ENCODE measurements at regions not wholly inside any gene's neighbourhood (a gene's known extent, or its start where the extent isn't known, plus 50 kb on each side); places are given as distances from the start of the nearest gene placed in this dataset.

GRCh38 chr3:154979331-154979730 lies 100.8 kb upstream of the MME start:
- TF ChIP-seq CTCF (IDR thresholded peaks at IDR 0.05; ENCODE audit: extremely low read depth, insufficient read depth, missing control alignments): no peak
- no peak for DNase-seq (ENCODE audit: low spot score)
- in situ Hi-C loops (cut with MboI; ENCODE audit: low pct_unique_long_range_greater_than_20kb, low sequenced_read_pairs, unreplicated experiment): no loop called here

- in situ Hi-C loops (cut with MboI; ENCODE audit: low pct_unique_long_range_greater_than_20kb, low sequenced_read_pairs, unreplicated experiment): no loop called here
These were observed 102.5 kb upstream of the MME start for GRCh38 chr3:154977666-154978065.

GRCh38 chr3:154976072-154976983 lies 103.8 kb upstream of the MME start:
- in situ Hi-C loops (cut with MboI; ENCODE audit: low pct_unique_long_range_greater_than_20kb, low sequenced_read_pairs, unreplicated experiment): no loop called here
- no peak for TF ChIP-seq CTCF (IDR thresholded peaks at IDR 0.05; ENCODE audit: extremely low read depth, insufficient read depth, missing control alignments)
- no peak for DNase-seq (ENCODE audit: low spot score)

More at GRCh38 chr3:154977666-154978065, 102.5 kb upstream of the MME start:
- TF ChIP-seq CTCF (IDR thresholded peaks at IDR 0.05; ENCODE audit: extremely low read depth, insufficient read depth, missing control alignments): no peak
- DNase-seq (ENCODE audit: low spot score): no peak

- no peak for DNase-seq (ENCODE audit: low spot score)
- no peak for TF ChIP-seq CTCF (IDR thresholded peaks at IDR 0.05; ENCODE audit: extremely low read depth, insufficient read depth, missing control alignments)
- in situ Hi-C loops (cut with MboI; ENCODE audit: low pct_unique_long_range_greater_than_20kb, low sequenced_read_pairs, unreplicated experiment): no loop called here
These were observed 106.3 kb upstream of the MME start for GRCh38 chr3:154973851-154974250.

- DNase-seq (ENCODE audit: low spot score): no peak
- TF ChIP-seq CTCF (IDR thresholded peaks at IDR 0.05; ENCODE audit: extremely low read depth, insufficient read depth, missing control alignments): no peak
- in situ Hi-C loops (cut with MboI; ENCODE audit: low pct_unique_long_range_greater_than_20kb, low sequenced_read_pairs, unreplicated experiment): no loop called here
These were observed 107.2 kb upstream of the MME start for GRCh38 chr3:154972951-154973350.

GRCh38 chr3:154971771-154972326 lies 108.3 kb upstream of the MME start:
- no peak for DNase-seq (ENCODE audit: low spot score)
- no peak for TF ChIP-seq CTCF (IDR thresholded peaks at IDR 0.05; ENCODE audit: extremely low read depth, insufficient read depth, missing control alignments)
- in situ Hi-C loops (cut with MboI; ENCODE audit: low pct_unique_long_range_greater_than_20kb, low sequenced_read_pairs, unreplicated experiment): no loop called here
